Inflammatory macrophage treated with lipopolysaccharide for 4 hours (primary cell): ENCODE measurements at regions not wholly inside any gene's neighbourhood (a gene's known extent, or its start where the extent isn't known, plus 50 kb on each side); places are given as distances from the start of the nearest gene placed in this dataset.

ENCODE experiments used
- DNase-seq: peaks from one replicate; pipeline ENCODE4 v3.0.0-alpha.2; 2020

GRCh38 chr12:130074661-130075406 is 87.4 kb upstream of the FZD10 start:
- DNase-seq = no peak

- no peak for DNase-seq
Observed at GRCh38 chr12:130075497-130076076, 86.7 kb upstream of the FZD10 start.

GRCh38 chr12:130076126-130076525 is 86.1 kb upstream of the FZD10 start:
- DNase-seq = no peak

GRCh38 chr12:130076752-130077151 is 85.5 kb upstream of the FZD10 start:
- DNase-seq = no peak

GRCh38 chr12:130078852-130079251 is 83.4 kb upstream of the FZD10 start:
- DNase-seq = no peak

- DNase-seq = no peak
Observed at GRCh38 chr12:130079279-130079678, 83.0 kb upstream of the FZD10 start.

GRCh38 chr12:130080205-130080604 is 82.1 kb upstream of the FZD10 start:
- DNase-seq = no peak

GRCh38 chr12:130081117-130081805 is 81.0 kb upstream of the FZD10 start:
- no peak for DNase-seq

GRCh38 chr12:130083002-130083401 is 79.3 kb upstream of the FZD10 start:
- no peak for DNase-seq

- no peak for DNase-seq
Observed at GRCh38 chr12:130083734-130084133, 78.5 kb upstream of the FZD10 start.

- DNase-seq = no peak
Observed at GRCh38 chr12:130084359-130084758, 77.9 kb upstream of the FZD10 start.

- DNase-seq = no peak
Observed at GRCh38 chr12:130086248-130086647, 76.0 kb upstream of the FZD10 start.

- no peak for DNase-seq
Observed at GRCh38 chr12:130086797-130087196, 75.5 kb upstream of the FZD10 start.

GRCh38 chr12:130087222-130087621 is 75.0 kb upstream of the FZD10 start:
- DNase-seq = no peak

GRCh38 chr12:130088504-130088903 is 73.8 kb upstream of the FZD10 start:
- DNase-seq = no peak

- no peak for DNase-seq
Observed at GRCh38 chr12:130090542-130090941, 71.7 kb upstream of the FZD10 start.

GRCh38 chr12:130093380-130093779 is 68.9 kb upstream of the FZD10 start:
- DNase-seq = no peak

- no peak for DNase-seq
Observed at GRCh38 chr12:130097342-130097741, 64.9 kb upstream of the FZD10 start.

GRCh38 chr12:130097798-130098255 is 64.4 kb upstream of the FZD10 start:
- DNase-seq = no peak

- DNase-seq = no peak
Observed at GRCh38 chr12:130098301-130099005, 63.8 kb upstream of the FZD10 start.

GRCh38 chr12:130100634-130101362 is 61.5 kb upstream of the FZD10 start:
- DNase-seq = no peak

GRCh38 chr12:130101370-130101769 is 60.9 kb upstream of the FZD10 start:
- DNase-seq = no peak

GRCh38 chr12:130102266-130102665 is 60.0 kb upstream of the FZD10 start:
- no peak for DNase-seq
